Keratinocyte (primary cell): ENCODE measurements at regions not wholly inside any gene's neighbourhood (a gene's known extent, or its start where the extent isn't known, plus 50 kb on each side); places are given as distances from the start of the nearest gene placed in this dataset.

Source experiments
- DNase-seq: peaks from one replicate; pipeline ENCODE4 v3.0.0-alpha.2; 2011; ENCODE audit warnings: low read depth, missing footprints, low spot score
- FAIRE-seq: peaks from 2 replicates; lab custom pipeline; 2011; peaks lifted over from hg19 to GRCh38; lab: Jason Lieb, UNC
- H2AFZ ChIP-seq: 2 replicates; pipeline ENCODE4 v1.6.0; 2012; ENCODE audit warnings: low read length, control low read depth, inconsistent platforms; ENCODE audit not compliant: control insufficient read depth
- H3K27ac ChIP-seq: 2 replicates; pipeline ENCODE4 v1.5.1; 2011; ENCODE audit warnings: low read length; ENCODE audit not compliant: control insufficient read depth, insufficient read depth
- H3K27me3 ChIP-seq: 3 replicates; pipeline ENCODE4 v1.6.0; 2011; ENCODE audit warnings: low read length; ENCODE audit not compliant: control insufficient read depth, insufficient read depth; ENCODE audit errors: extremely low read depth
- H3K36me3 ChIP-seq, 2 experiments: 2 replicates in 1 of 2; 3 replicates in 1 of 2; pipeline ENCODE4 v1.5.1; 2011; ENCODE audit warnings: low read length in 2 of 2, mild to moderate bottlenecking in 1 of 2; ENCODE audit not compliant: control insufficient read depth in 2 of 2, insufficient read depth in 2 of 2; ENCODE audit errors: extremely low read depth in 1 of 2
- H3K4me1 ChIP-seq: 3 replicates; pipeline ENCODE4 v1.5.1; 2011; ENCODE audit warnings: low read length; ENCODE audit not compliant: control insufficient read depth, insufficient read depth; ENCODE audit errors: extremely low read depth
- H3K4me2 ChIP-seq: 3 replicates; pipeline ENCODE4 v1.6.0; 2011; ENCODE audit warnings: low read depth, low read length; ENCODE audit not compliant: control insufficient read depth, insufficient read depth; ENCODE audit errors: extremely low read depth
- H3K4me3 ChIP-seq, 3 experiments: fragments of 200-600 bp in 1 of 3; sonication (generic) in 1 of 3; 2 replicates in 2 of 3; 3 replicates in 1 of 3; pipeline ENCODE4 v1.5.1; 2011 to 2016; ENCODE audit warnings: low read length in 3 of 3, mild to moderate bottlenecking in 3 of 3, control low read depth in 2 of 3, inconsistent platforms in 1 of 3, low read depth in 1 of 3, mixed read lengths in 1 of 3, mixed run types in 1 of 3, moderate library complexity in 1 of 3; ENCODE audit not compliant: control insufficient read depth in 2 of 3, insufficient read depth in 2 of 3; ENCODE audit errors: extremely low read depth in 1 of 3
- H3K79me2 ChIP-seq: 2 replicates; pipeline ENCODE4 v1.6.0; 2012; ENCODE audit warnings: low read length; ENCODE audit not compliant: control insufficient read depth, insufficient read depth
- H3K9ac ChIP-seq: 3 replicates; pipeline ENCODE4 v1.6.0; 2011; ENCODE audit warnings: low read length; ENCODE audit not compliant: control insufficient read depth, insufficient read depth; ENCODE audit errors: extremely low read depth
- H3K9me1 ChIP-seq: 3 replicates; pipeline ENCODE4 v1.6.0; 2011; ENCODE audit warnings: low read length; ENCODE audit not compliant: control insufficient read depth, insufficient read depth; ENCODE audit errors: extremely low read depth
- H3K9me3 ChIP-seq: 2 replicates; pipeline ENCODE4 v1.5.1; 2012; ENCODE audit warnings: low read depth, low read length; ENCODE audit not compliant: control insufficient read depth
- H4K20me1 ChIP-seq: 3 replicates; pipeline ENCODE4 v1.6.0; 2011; ENCODE audit warnings: low read length; ENCODE audit not compliant: control insufficient read depth, insufficient read depth; ENCODE audit errors: extremely low read depth
- EZH2 ChIP-seq: IDR thresholded peaks from one replicate; pipeline ENCODE4 v1.6.1; 2012; ENCODE audit warnings: inconsistent platforms, mild to moderate bottlenecking, low read length, moderate library complexity
- dilution Hi-C: fragments of 300-500 bp; cut with MboI; formaldehyde crosslinking; loops from one replicate; pipeline ENCODE4 v1.7.0; 2020; ENCODE audit warnings: low sequenced_read_pairs; ENCODE audit not compliant: extremely low pct_ligation_motif_present
- TF ChIP-seq, protein P1 (sequence below), 3 experiments: IDR thresholded peaks in 1 of 3; conservative IDR thresholded peaks in 1 of 3; optimal IDR thresholded peaks in 1 of 3; 2 replicates in 2 of 3; 3 replicates in 1 of 3; pipeline versions ENCODE3 to v1.5.1; 2011; ENCODE audit warnings: low read length in 3 of 3, mild to moderate bottlenecking in 3 of 3, moderate library complexity in 2 of 3, control low read depth in 1 of 3, inconsistent platforms in 1 of 3; ENCODE audit not compliant: insufficient read depth in 2 of 3; ENCODE audit errors: extremely low read depth in 1 of 3

DNA sequence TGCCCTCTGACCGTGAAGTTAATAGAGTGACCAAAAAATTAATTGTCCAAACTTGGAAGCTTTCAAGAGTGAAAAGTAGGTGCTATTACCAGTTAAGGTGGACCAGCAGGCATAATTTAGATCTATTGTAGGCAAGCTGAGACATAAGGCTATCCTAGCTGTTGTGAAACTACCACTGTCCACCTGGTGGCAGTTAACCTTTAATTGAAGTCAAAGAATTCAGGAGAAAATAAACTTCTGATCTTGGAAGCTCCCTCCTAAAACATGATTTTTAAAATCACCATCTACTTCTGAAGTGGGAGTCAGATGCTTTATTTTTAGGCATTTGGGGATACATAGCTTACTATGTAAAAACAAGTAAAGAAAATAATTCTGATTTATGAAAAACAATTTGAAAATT is 636.3 kb upstream of the HTR2C start:
- no peaks in the 10 kb centered on the region for H4K20me1 ChIP-seq
- no peaks in the 10 kb centered on the region for H3K9me1 ChIP-seq
- H3K4me1 ChIP-seq = no peaks in the 10 kb centered on the region
- no peak overlapping the region for H3K4me3 ChIP-seq
- no peak overlapping the region for H3K4me2 ChIP-seq
- TF ChIP-seq, protein P1, sequence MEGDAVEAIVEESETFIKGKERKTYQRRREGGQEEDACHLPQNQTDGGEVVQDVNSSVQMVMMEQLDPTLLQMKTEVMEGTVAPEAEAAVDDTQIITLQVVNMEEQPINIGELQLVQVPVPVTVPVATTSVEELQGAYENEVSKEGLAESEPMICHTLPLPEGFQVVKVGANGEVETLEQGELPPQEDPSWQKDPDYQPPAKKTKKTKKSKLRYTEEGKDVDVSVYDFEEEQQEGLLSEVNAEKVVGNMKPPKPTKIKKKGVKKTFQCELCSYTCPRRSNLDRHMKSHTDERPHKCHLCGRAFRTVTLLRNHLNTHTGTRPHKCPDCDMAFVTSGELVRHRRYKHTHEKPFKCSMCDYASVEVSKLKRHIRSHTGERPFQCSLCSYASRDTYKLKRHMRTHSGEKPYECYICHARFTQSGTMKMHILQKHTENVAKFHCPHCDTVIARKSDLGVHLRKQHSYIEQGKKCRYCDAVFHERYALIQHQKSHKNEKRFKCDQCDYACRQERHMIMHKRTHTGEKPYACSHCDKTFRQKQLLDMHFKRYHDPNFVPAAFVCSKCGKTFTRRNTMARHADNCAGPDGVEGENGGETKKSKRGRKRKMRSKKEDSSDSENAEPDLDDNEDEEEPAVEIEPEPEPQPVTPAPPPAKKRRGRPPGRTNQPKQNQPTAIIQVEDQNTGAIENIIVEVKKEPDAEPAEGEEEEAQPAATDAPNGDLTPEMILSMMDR (optimal IDR thresholded peaks at IDR 0.05 in 1 of 3, IDR thresholded peaks at IDR 0.05 in 1 of 3, conservative IDR thresholded peaks at IDR 0.05 in 1 of 3; ENCODE audit: extremely low read depth in 1 of 3, insufficient read depth in 2 of 3, low read length in 3 of 3) = peak in 1 of 3 experiments; percentile 4
- TF ChIP-seq EZH2 = no peak
- H3K9me3 ChIP-seq = peaks cover 3% of the 10 kb centered on the region
- dilution Hi-C loops = no loop called here
- no peak for FAIRE-seq
- H3K9ac ChIP-seq = no peak overlapping the region
- no peaks in the 10 kb centered on the region for H3K36me3 ChIP-seq
- H3K79me2 ChIP-seq = no peaks in the 10 kb centered on the region
- H3K27ac ChIP-seq = no peak overlapping the region
- H3K27me3 ChIP-seq = no peaks in the 10 kb centered on the region
- no peak overlapping the region for H2AFZ ChIP-seq
- DNase-seq = no peak

DNA sequence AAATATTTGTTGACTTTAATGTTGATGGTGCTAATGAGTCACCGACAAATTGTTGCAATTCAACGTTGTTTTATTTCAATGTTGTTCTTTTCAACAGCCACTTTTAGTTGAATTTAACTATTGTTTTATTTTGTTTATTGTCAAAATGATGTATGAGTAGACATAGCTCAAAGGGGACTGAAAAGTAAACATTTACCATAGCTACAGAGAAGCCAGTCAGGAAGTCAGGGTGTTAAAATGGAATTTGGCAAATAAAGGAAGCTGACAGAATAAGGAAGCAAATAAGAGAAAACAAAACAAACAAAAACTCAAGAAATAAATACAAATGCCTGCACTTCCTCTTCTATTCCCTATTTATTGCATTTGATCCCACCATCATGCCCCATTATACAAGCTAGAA is 648.4 kb upstream of the HTR2C start:
- no peaks in the 10 kb centered on the region for H3K4me1 ChIP-seq
- FAIRE-seq (no peak), DNase-seq (no peak)
- H4K20me1 ChIP-seq = no peaks in the 10 kb centered on the region
- no peaks in the 10 kb centered on the region for H3K79me2 ChIP-seq
- H3K27ac ChIP-seq = no peak overlapping the region
- dilution Hi-C loops = no loop called here
- no peaks in the 10 kb centered on the region for H3K27me3 ChIP-seq
- H3K9me1 ChIP-seq = no peaks in the 10 kb centered on the region
- no peak overlapping the region for H3K4me3 ChIP-seq
- H3K4me2 ChIP-seq = no peak overlapping the region
- no peaks in the 10 kb centered on the region for H3K9me3 ChIP-seq
- H3K36me3 ChIP-seq = no peaks in the 10 kb centered on the region
- no peak overlapping the region for H2AFZ ChIP-seq
- no peak overlapping the region for H3K9ac ChIP-seq
- no peak for TF ChIP-seq EZH2
- TF ChIP-seq, protein P1 (optimal IDR thresholded peaks at IDR 0.05 in 1 of 3, IDR thresholded peaks at IDR 0.05 in 1 of 3, conservative IDR thresholded peaks at IDR 0.05 in 1 of 3; ENCODE audit: extremely low read depth in 1 of 3, insufficient read depth in 2 of 3, low read length in 3 of 3) = no peak
